HG02852 (cell line): ENCODE measurements at regions not wholly inside any gene's neighbourhood (a gene's known extent, or its start where the extent isn't known, plus 50 kb on each side); places are given as distances from the start of the nearest gene placed in this dataset.
"Not testable (repeated sequence)": the region's sequence is repeated elsewhere in the genome, so short reads cannot be mapped to it uniquely, and the experiment has no call there.

Source experiments
- ATAC-seq: cut with Tn5 transposase; IDR thresholded peaks from one replicate; pipeline ENCODE4 v1.9.1; 2021; ENCODE audit warnings: mild to moderate bottlenecking, moderate library complexity; ENCODE audit not compliant: unreplicated experiment

- ATAC-seq = no peak
Measured at GRCh38 chr3:187481426-187481825, 113.2 kb downstream of the RTP4 start.

GRCh38 chr3:187475613-187476012 lies 107.4 kb downstream of the RTP4 start:
- ATAC-seq = not testable (repeated sequence)

GRCh38 chr3:187473778-187474406 lies 105.7 kb downstream of the RTP4 start:
- ATAC-seq = no peak

GRCh38 chr3:187466306-187466705 lies 98.1 kb downstream of the RTP4 start:
- not testable (repeated sequence) for ATAC-seq

GRCh38 chr3:187465503-187465902 lies 97.3 kb downstream of the RTP4 start:
- no peak for ATAC-seq

- no peak for ATAC-seq
Measured at GRCh38 chr3:187464682-187465081, 96.5 kb downstream of the RTP4 start.

- no peak for ATAC-seq
Measured at GRCh38 chr3:187458921-187459320, 90.7 kb downstream of the RTP4 start.

GRCh38 chr3:187458383-187458782 lies 90.2 kb downstream of the RTP4 start:
- no peak for ATAC-seq

- no peak for ATAC-seq
Measured at GRCh38 chr3:187456250-187456649, 88.1 kb downstream of the RTP4 start.

- ATAC-seq = no peak
Measured at GRCh38 chr3:187454085-187454815, 86.1 kb downstream of the RTP4 start.

- no peak for ATAC-seq
Measured at GRCh38 chr3:187450431-187451190, 82.4 kb downstream of the RTP4 start.

- no peak for ATAC-seq
Measured at GRCh38 chr3:187448674-187449073, 80.5 kb downstream of the RTP4 start.

- ATAC-seq = no peak
Measured at GRCh38 chr3:187447737-187448136, 79.6 kb downstream of the RTP4 start.

GRCh38 chr3:187445356-187445755 lies 77.2 kb downstream of the RTP4 start:
- no peak for ATAC-seq

- ATAC-seq = no peak
Measured at GRCh38 chr3:187434524-187434923, 66.3 kb downstream of the RTP4 start.

- ATAC-seq = no peak
Measured at GRCh38 chr3:187430576-187430975, 62.4 kb downstream of the RTP4 start.
